ENCODE measurements at regions not wholly inside any gene's neighbourhood (a gene's known extent, or its start where the extent isn't known, plus 50 kb on each side); places are given as distances from the start of the nearest gene placed in this dataset.
"Not testable (repeated sequence)": the region's sequence is repeated elsewhere in the genome, so short reads cannot be mapped to it uniquely, and the experiment has no call there.

- DNase-seq (ENCODE audit: low read depth in 4 of 4, low spot score in 2 of 4) = no peak
Measured at GRCh38 chr17:31686495-31686894, 172.5 kb downstream of the COPRS start.

GRCh38 chr17:31684901-31685300 lies 174.1 kb downstream of the COPRS start:
- no peak for DNase-seq (ENCODE audit: low read depth in 4 of 4, low spot score in 2 of 4)

- DNase-seq (ENCODE audit: low read depth in 4 of 4, low spot score in 2 of 4) = no peak
Measured at GRCh38 chr17:31680126-31680525, 178.9 kb downstream of the COPRS start.

- DNase-seq (ENCODE audit: low read depth in 4 of 4, low spot score in 2 of 4) = no peak
Measured at GRCh38 chr17:31679667-31680066, 179.4 kb downstream of the COPRS start.

- DNase-seq (ENCODE audit: low read depth in 4 of 4, low spot score in 2 of 4) = no peak
Measured at GRCh38 chr17:31678431-31678830, 180.6 kb downstream of the COPRS start.

- DNase-seq (ENCODE audit: low read depth in 4 of 4, low spot score in 2 of 4) = no peak
Measured at GRCh38 chr17:31677681-31678080, 181.4 kb downstream of the COPRS start.

- DNase-seq (ENCODE audit: low read depth in 4 of 4, low spot score in 2 of 4) = no peak
Measured at GRCh38 chr17:31677036-31677435, 182.0 kb downstream of the COPRS start.

- not testable (repeated sequence) for DNase-seq (ENCODE audit: low read depth in 4 of 4, low spot score in 2 of 4)
Measured at GRCh38 chr17:31675392-31675791, 183.7 kb downstream of the COPRS start.

- no peak for DNase-seq (ENCODE audit: low read depth in 4 of 4, low spot score in 2 of 4)
Measured at GRCh38 chr17:31674717-31675349, 184.2 kb downstream of the COPRS start.

GRCh38 chr17:31674305-31674704 lies 184.7 kb downstream of the COPRS start:
- DNase-seq (ENCODE audit: low read depth in 4 of 4, low spot score in 2 of 4) = no peak

- no peak for DNase-seq (ENCODE audit: low read depth in 4 of 4, low spot score in 2 of 4)
Measured at GRCh38 chr17:31673076-31673475, 186.0 kb downstream of the COPRS start.

GRCh38 chr17:31672161-31672819 lies 186.8 kb downstream of the COPRS start:
- DNase-seq (ENCODE audit: low read depth in 4 of 4, low spot score in 2 of 4) = no peak

GRCh38 chr17:31663576-31663975 lies 195.5 kb downstream of the COPRS start:
- DNase-seq (ENCODE audit: low read depth in 4 of 4, low spot score in 2 of 4) = no peak

GRCh38 chr17:31660684-31661083 lies 198.4 kb downstream of the COPRS start:
- DNase-seq (ENCODE audit: low read depth in 4 of 4, low spot score in 2 of 4) = no peak

- no peak for DNase-seq (ENCODE audit: low read depth in 4 of 4, low spot score in 2 of 4)
Measured at GRCh38 chr17:31657876-31658275, 201.2 kb downstream of the COPRS start.

GRCh38 chr17:31654936-31655335 lies 204.1 kb downstream of the COPRS start:
- DNase-seq (ENCODE audit: low read depth in 4 of 4, low spot score in 2 of 4) = no peak

- no peak for DNase-seq (ENCODE audit: low read depth in 4 of 4, low spot score in 2 of 4)
Measured at GRCh38 chr17:31653691-31654090, 205.4 kb downstream of the COPRS start.

GRCh38 chr17:31650756-31651520 lies 208.1 kb downstream of the COPRS start:
- no peak for DNase-seq (ENCODE audit: low read depth in 4 of 4, low spot score in 2 of 4)

- DNase-seq (ENCODE audit: low read depth in 4 of 4, low spot score in 2 of 4) = no peak
Measured at GRCh38 chr17:31649302-31649701, 209.7 kb downstream of the COPRS start.

GRCh38 chr17:31647661-31648060 lies 211.4 kb downstream of the COPRS start:
- DNase-seq (ENCODE audit: low read depth in 4 of 4, low spot score in 2 of 4) = no peak

- no peak for DNase-seq (ENCODE audit: low read depth in 4 of 4, low spot score in 2 of 4)
Measured at GRCh38 chr17:31646642-31647041, 212.4 kb downstream of the COPRS start.

- DNase-seq (ENCODE audit: low read depth in 4 of 4, low spot score in 2 of 4) = no peak
Measured at GRCh38 chr17:31645351-31645750, 213.7 kb downstream of the COPRS start.

All from left renal cortex interstitium (tissue), 4 donors.